HG02642 (cell line): ENCODE measurements at regions not wholly inside any gene's neighbourhood (a gene's known extent, or its start where the extent isn't known, plus 50 kb on each side); places are given as distances from the start of the nearest gene placed in this dataset.

Experiments
- ATAC-seq: cut with Tn5 transposase; IDR thresholded peaks from one replicate; pipeline ENCODE4 v1.9.1; 2021; ENCODE audit warnings: mild to moderate bottlenecking; ENCODE audit not compliant: unreplicated experiment, poor library complexity

GRCh38 chr5:74576941-74577456 is 63.5 kb downstream of the ENC1 start:
- ATAC-seq, result peak; percentile 72

- no peak for ATAC-seq
These were observed 64.6 kb downstream of the ENC1 start for GRCh38 chr5:74575741-74576538.

- no peak for ATAC-seq
These were observed 70.3 kb downstream of the ENC1 start for GRCh38 chr5:74570250-74570649.

- no peak for ATAC-seq
These were observed 73.0 kb downstream of the ENC1 start for GRCh38 chr5:74567411-74567995.

GRCh38 chr5:74562122-74562521 is 78.4 kb downstream of the ENC1 start:
- no peak for ATAC-seq

GRCh38 chr5:74560245-74560644 is 80.3 kb downstream of the ENC1 start:
- ATAC-seq, result no peak

GRCh38 chr5:74556631-74557595 is 83.6 kb downstream of the ENC1 start:
- ATAC-seq, result no peak

GRCh38 chr5:74556006-74556405 is 84.5 kb downstream of the ENC1 start:
- ATAC-seq, result no peak

- no peak for ATAC-seq
These were observed 88.4 kb downstream of the ENC1 start for GRCh38 chr5:74552101-74552500.

- no peak for ATAC-seq
These were observed 89.6 kb downstream of the ENC1 start for GRCh38 chr5:74550927-74551326.

GRCh38 chr5:74549384-74549783 is 91.1 kb downstream of the ENC1 start:
- no peak for ATAC-seq

- ATAC-seq, result no peak
These were observed 93.7 kb downstream of the ENC1 start for GRCh38 chr5:74546796-74547195.

- no peak for ATAC-seq
These were observed 95.7 kb downstream of the ENC1 start for GRCh38 chr5:74544811-74545210.

GRCh38 chr5:74543162-74543995 is 97.1 kb downstream of the ENC1 start:
- no peak for ATAC-seq

GRCh38 chr5:74542482-74542881 is 98.0 kb downstream of the ENC1 start:
- ATAC-seq, result no peak

GRCh38 chr5:74541381-74541781 is 99.1 kb downstream of the ENC1 start:
- no peak for ATAC-seq

- no peak for ATAC-seq
These were observed 99.9 kb downstream of the ENC1 start for GRCh38 chr5:74540622-74541021.

GRCh38 chr5:74539986-74540385 is 100.5 kb downstream of the ENC1 start:
- ATAC-seq, result no peak

GRCh38 chr5:74538206-74538661 is 102.3 kb downstream of the ENC1 start:
- ATAC-seq, result no peak

GRCh38 chr5:74536658-74537057 is 103.9 kb downstream of the ENC1 start:
- no peak for ATAC-seq
